SU-DHL-6 (cell line): ENCODE measurements at regions not wholly inside any gene's neighbourhood (a gene's known extent, or its start where the extent isn't known, plus 50 kb on each side); places are given as distances from the start of the nearest gene placed in this dataset.

Source experiments
- H2AFZ ChIP-seq: fragments of 200-600 bp; sonication (generic); 2 replicates; pipeline ENCODE4 v1.6.1; 2014; ENCODE audit warnings: low read depth, mild to moderate bottlenecking, moderate library complexity, mixed read lengths, antibody characterized with exemption, low read length; ENCODE audit not compliant: severe bottlenecking
- H3F3A ChIP-seq: fragments of 200-600 bp; shearing (Covaris generic); 2 replicates; pipeline ENCODE4 v1.6.0; 2016; ENCODE audit warnings: antibody characterized with exemption, mild to moderate bottlenecking; ENCODE audit not compliant: insufficient read depth
- H3K27ac ChIP-seq: fragments of 200-600 bp; sonication (generic); 2 replicates; pipeline ENCODE4 v1.5.1; 2016; ENCODE audit warnings: low read depth, mild to moderate bottlenecking, low read length, moderate library complexity, mixed read lengths
- H3K27me3 ChIP-seq: fragments of 200-600 bp; sonication (generic), shearing (Covaris generic); 2 replicates; pipeline ENCODE4 v1.6.0; 2014; ENCODE audit warnings: mild to moderate bottlenecking, low read length
- H3K36me3 ChIP-seq: fragments of 200-600 bp; sonication (generic); 2 replicates; pipeline ENCODE4 v1.6.1; 2014; ENCODE audit warnings: mild to moderate bottlenecking, low read length, mixed read lengths
- H3K4me2 ChIP-seq: fragments of 300-600, 200-600 bp; shearing (Covaris generic), sonication (generic); 2 replicates; pipeline ENCODE4 v1.6.0; 2014; ENCODE audit warnings: low read length, low read depth, mild to moderate bottlenecking; ENCODE audit not compliant: poor library complexity, severe bottlenecking
- H3K4me3 ChIP-seq: fragments of 200-600 bp; sonication (generic); 2 replicates; pipeline ENCODE4 v1.5.1; 2014; ENCODE audit warnings: antibody characterized with exemption, low read length, mild to moderate bottlenecking, mixed read lengths; ENCODE audit not compliant: insufficient read depth, poor library complexity, severe bottlenecking
- H3K79me2 ChIP-seq: fragments of 200-600 bp; sonication (generic); 2 replicates; pipeline ENCODE4 v1.6.1; 2014; ENCODE audit warnings: mild to moderate bottlenecking, low read length, moderate library complexity; ENCODE audit not compliant: insufficient read depth
- H3K9ac ChIP-seq: fragments of 200-600 bp; sonication (generic); 2 replicates; pipeline ENCODE4 v1.7.0; 2014; ENCODE audit warnings: mild to moderate bottlenecking, low read length
- H3K9me2 ChIP-seq: fragments of 200-600 bp; sonication (generic); replicated peaks from 2 replicates; pipeline ENCODE4 v1.6.1; 2014; ENCODE audit warnings: low read length; ENCODE audit not compliant: insufficient read depth
- H3K9me3 ChIP-seq: fragments of 200-600 bp; sonication (generic); 2 replicates; pipeline ENCODE4 v1.6.1; 2014; ENCODE audit warnings: low read length, mixed read lengths; ENCODE audit not compliant: insufficient read depth
- H4K20me1 ChIP-seq: fragments of 200-600 bp; sonication (generic); 2 replicates; pipeline ENCODE4 v1.6.1; 2014; ENCODE audit warnings: low read depth, mild to moderate bottlenecking, antibody characterized with exemption, low read length, moderate library complexity, mixed read lengths
- EZH2phosphoT487 ChIP-seq: fragments of 200-600 bp; sonication (generic), shearing (Covaris generic); conservative IDR thresholded peaks from 2 replicates; pipeline ENCODE4 v1.6.1; 2018; ENCODE audit warnings: mild to moderate bottlenecking, antibody characterized with exemption, low read length, moderate library complexity, mixed read lengths
- TF ChIP-seq, protein P1 (sequence below): fragments of 200-600 bp; sonication (generic); IDR thresholded peaks from one replicate; pipeline ENCODE4 v1.5.1; 2017; ENCODE audit warnings: antibody characterized with exemption, mild to moderate bottlenecking, low read length, moderate library complexity; ENCODE audit not compliant: insufficient read depth, poor library complexity, severe bottlenecking

DNA sequence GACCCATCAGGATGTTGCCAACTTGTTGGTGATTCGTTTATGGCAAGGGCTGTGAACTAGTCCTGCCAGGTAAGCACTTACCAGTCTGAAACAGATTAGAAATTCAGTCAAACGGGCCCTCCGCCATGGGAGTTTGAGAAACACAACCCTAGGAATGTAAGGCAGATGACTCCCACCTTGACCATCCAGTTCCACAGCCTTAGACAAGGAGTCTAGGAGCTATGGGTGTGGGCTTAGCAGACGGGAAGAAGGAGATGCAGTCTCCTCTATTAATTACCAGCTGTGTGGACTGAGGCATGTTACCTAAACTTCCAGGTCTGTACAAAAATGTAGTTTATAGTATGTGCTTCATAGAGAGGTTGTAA is 319.4 kb upstream of the NCKAP5 start:
- TF ChIP-seq EZH2phosphoT487, result no peak
- H3K36me3 ChIP-seq, result no peaks in the 10 kb centered on the region
- H3K4me3 ChIP-seq, result no peak overlapping the region
- no peaks in the 10 kb centered on the region for H3K79me2 ChIP-seq
- H2AFZ ChIP-seq, result no peak overlapping the region
- no peaks in the 10 kb centered on the region for H3K9me2 ChIP-seq
- H3K27ac ChIP-seq, result no peak overlapping the region
- no peak overlapping the region for H3K4me2 ChIP-seq
- no peaks in the 10 kb centered on the region for H3K9me3 ChIP-seq
- H3F3A ChIP-seq, result no peaks in the 10 kb centered on the region
- H3K27me3 ChIP-seq, result no peaks in the 10 kb centered on the region
- no peak overlapping the region for H3K9ac ChIP-seq
- H4K20me1 ChIP-seq, result no peaks in the 10 kb centered on the region

DNA sequence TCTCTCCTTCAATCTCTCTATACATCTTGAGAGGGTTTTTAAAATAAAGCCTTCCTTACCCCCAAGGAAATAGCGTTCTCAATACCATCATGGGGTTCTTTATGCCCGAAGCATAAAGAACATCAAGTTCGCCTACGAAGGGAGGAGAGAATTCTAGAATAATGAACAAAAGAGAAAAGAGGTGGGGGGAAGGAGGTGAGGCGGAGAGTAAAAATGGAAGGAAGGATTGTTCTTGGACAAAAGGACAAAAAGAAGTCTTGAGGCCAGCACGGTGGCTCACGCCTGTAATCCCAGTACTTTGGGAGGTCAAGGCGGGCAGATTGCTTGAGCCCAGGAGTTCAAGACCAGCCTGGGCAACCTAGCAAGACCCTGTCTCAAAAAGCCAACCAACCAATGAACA is 319.8 kb upstream of the NCKAP5 start:
- no peaks in the 10 kb centered on the region for H4K20me1 ChIP-seq
- H3K4me2 ChIP-seq, result no peak overlapping the region
- no peaks in the 10 kb centered on the region for H3K79me2 ChIP-seq
- H3K27me3 ChIP-seq, result no peaks in the 10 kb centered on the region
- no peak overlapping the region for H2AFZ ChIP-seq
- H3F3A ChIP-seq, result no peaks in the 10 kb centered on the region
- no peaks in the 10 kb centered on the region for H3K36me3 ChIP-seq
- TF ChIP-seq EZH2phosphoT487, result no peak
- TF ChIP-seq, protein P1, sequence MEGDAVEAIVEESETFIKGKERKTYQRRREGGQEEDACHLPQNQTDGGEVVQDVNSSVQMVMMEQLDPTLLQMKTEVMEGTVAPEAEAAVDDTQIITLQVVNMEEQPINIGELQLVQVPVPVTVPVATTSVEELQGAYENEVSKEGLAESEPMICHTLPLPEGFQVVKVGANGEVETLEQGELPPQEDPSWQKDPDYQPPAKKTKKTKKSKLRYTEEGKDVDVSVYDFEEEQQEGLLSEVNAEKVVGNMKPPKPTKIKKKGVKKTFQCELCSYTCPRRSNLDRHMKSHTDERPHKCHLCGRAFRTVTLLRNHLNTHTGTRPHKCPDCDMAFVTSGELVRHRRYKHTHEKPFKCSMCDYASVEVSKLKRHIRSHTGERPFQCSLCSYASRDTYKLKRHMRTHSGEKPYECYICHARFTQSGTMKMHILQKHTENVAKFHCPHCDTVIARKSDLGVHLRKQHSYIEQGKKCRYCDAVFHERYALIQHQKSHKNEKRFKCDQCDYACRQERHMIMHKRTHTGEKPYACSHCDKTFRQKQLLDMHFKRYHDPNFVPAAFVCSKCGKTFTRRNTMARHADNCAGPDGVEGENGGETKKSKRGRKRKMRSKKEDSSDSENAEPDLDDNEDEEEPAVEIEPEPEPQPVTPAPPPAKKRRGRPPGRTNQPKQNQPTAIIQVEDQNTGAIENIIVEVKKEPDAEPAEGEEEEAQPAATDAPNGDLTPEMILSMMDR, result no peak
- no peak overlapping the region for H3K9ac ChIP-seq
- H3K4me3 ChIP-seq, result no peak overlapping the region
- H3K27ac ChIP-seq, result no peak overlapping the region
- no peaks in the 10 kb centered on the region for H3K9me3 ChIP-seq
- H3K9me2 ChIP-seq, result no peaks in the 10 kb centered on the region

DNA sequence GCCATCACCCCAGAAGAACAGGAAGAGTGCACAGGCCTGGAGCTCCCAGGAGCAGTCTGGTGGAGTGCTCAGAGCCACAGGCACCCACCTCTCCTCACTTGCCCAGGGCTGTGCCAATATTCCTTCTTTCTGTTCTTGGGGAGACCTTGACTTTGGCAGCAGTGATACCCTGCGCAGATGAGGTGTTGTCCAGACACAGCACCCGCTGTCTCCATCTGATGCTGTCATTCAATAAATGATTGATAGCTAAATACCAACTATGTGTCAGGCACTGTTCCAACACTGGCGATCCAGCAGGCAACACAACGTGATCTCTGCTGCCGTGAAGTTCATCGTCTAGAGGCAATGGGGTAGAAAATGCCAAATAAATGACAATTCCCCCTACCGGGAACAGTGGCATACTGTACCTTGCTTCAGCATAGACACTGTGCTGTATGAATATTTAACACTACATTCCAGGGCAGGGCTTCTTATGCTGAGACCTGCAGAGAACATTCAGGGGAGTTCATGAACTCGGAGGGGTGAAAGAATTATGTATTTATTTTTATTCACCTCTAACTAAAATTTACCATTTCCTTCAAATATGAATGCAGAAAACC is 320.5 kb upstream of the NCKAP5 start:
- Histone ChIP-seq H3K9me3 (no peaks in the 10 kb centered on the region), H3K9ac (no peak overlapping the region), H3F3A (no peaks in the 10 kb centered on the region), H4K20me1 (no peaks in the 10 kb centered on the region), H3K4me2 (no peak overlapping the region), H3K27ac (no peak overlapping the region), H3K27me3 (no peaks in the 10 kb centered on the region), H3K4me3 (no peak overlapping the region), H3K9me2 (no peaks in the 10 kb centered on the region), H2AFZ (no peak overlapping the region), H3K36me3 (no peaks in the 10 kb centered on the region), H3K79me2 (no peaks in the 10 kb centered on the region)
- TF ChIP-seq, protein P1, result no peak
- TF ChIP-seq EZH2phosphoT487, result no peak

DNA sequence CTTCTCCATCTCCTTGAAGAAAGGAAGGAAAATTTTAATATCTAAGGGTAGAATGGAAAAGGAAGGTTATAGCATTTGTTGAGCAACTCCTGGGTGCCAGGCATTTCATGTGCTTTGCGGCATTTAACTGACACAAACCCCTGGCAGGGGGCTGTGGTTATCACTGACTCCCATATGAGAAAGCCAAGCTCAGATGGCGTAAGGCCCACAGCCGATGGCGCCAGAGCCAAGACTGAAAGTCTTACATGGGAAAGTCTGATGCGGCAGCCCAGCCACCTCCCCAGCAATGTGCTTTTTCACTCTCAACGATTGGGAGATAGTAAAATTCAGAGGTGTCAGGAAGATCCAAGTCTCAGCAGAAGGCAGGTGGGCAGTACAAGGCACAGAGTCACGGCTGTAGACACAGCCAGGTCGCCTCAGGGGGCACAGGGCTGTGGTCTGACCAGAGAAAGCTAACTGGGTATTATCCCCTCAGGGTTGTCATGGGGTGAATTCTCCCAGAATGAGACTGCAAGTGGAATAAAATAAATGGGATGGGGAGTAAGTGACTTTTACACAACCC is 324.2 kb upstream of the NCKAP5 start:
- Histone ChIP-seq H3K4me2 (no peak overlapping the region), H3F3A (no peaks in the 10 kb centered on the region), H3K9me2 (no peaks in the 10 kb centered on the region), H3K79me2 (no peaks in the 10 kb centered on the region), H4K20me1 (no peaks in the 10 kb centered on the region), H2AFZ (no peak overlapping the region), H3K27ac (no peak overlapping the region), H3K36me3 (no peaks in the 10 kb centered on the region), H3K4me3 (no peak overlapping the region), H3K27me3 (no peaks in the 10 kb centered on the region), H3K9me3 (no peaks in the 10 kb centered on the region), H3K9ac (no peak overlapping the region)
- TF ChIP-seq EZH2phosphoT487, result no peak
- TF ChIP-seq, protein P1, result no peak
